IMR-90 (cell line): ENCODE measurements at regions not wholly inside any gene's neighbourhood (a gene's known extent, or its start where the extent isn't known, plus 50 kb on each side); places are given as distances from the start of the nearest gene placed in this dataset.

Experiments
- ATAC-seq: fragments of 200-7000 bp; cut with Tn5 transposase; 2 replicates; pipeline ENCODE4 v1.9.1; 2020; ENCODE audit warnings: low read depth, mild to moderate bottlenecking, moderate library complexity
- BruUV-seq: library from RNA; stranded (reverse); fragments of 400-500 nt; replicated peaks from 2 replicates; lab custom pipeline; 2021; lab: Mats Ljungman, UMichigan
- CTCF ChIA-PET: fragments of 300-600 bp; formaldehyde crosslinking; extraction: SDS; loops from one replicate; lab custom pipeline; 2021; ENCODE audit warnings: antibody characterized with exemption; lab: Yijun Ruan, JAX
- POLR2A ChIA-PET: fragments of 300-600 bp; sonication (Branson Sonifier 250); formaldehyde crosslinking; loops from one replicate; lab custom pipeline; 2022; ENCODE audit warnings: antibody characterized with exemption; ENCODE audit not compliant: unreplicated experiment; lab: Charles Lee
- DNase-seq: peaks from one replicate; pipeline ENCODE4 v3.0.0; 2013
- H2AFZ ChIP-seq: replicated peaks from 2 replicates; pipeline ENCODE3; 2013; ENCODE audit warnings: low read length, mild to moderate bottlenecking; ENCODE audit not compliant: poor library complexity
- H2AK5ac ChIP-seq: 2 replicates; pipeline ENCODE4 v1.6.1; 2013; ENCODE audit warnings: low read depth, low read length, inconsistent platforms
- H2AK9ac ChIP-seq: replicated peaks from 2 replicates; pipeline ENCODE3; 2013; ENCODE audit warnings: mild to moderate bottlenecking, low read depth, low read length, moderate library complexity; ENCODE audit not compliant: poor library complexity
- H2BK120ac ChIP-seq: 2 replicates; pipeline ENCODE4 v1.6.1; 2013; ENCODE audit warnings: low read depth, low read length, inconsistent platforms
- H2BK15ac ChIP-seq: 3 replicates; pipeline ENCODE4 v1.6.1; 2013; ENCODE audit warnings: low read depth, low read length, inconsistent platforms
- H2BK20ac ChIP-seq: 2 replicates; pipeline ENCODE4 v1.6.1; 2013; ENCODE audit warnings: low read depth, mild to moderate bottlenecking, inconsistent platforms, low read length, moderate library complexity
- H2BK5ac ChIP-seq: 2 replicates; pipeline ENCODE4 v1.6.1; 2013; ENCODE audit warnings: mild to moderate bottlenecking, low read depth, low read length, inconsistent platforms; ENCODE audit not compliant: poor library complexity, severe bottlenecking
- H3K14ac ChIP-seq: replicated peaks from 2 replicates; pipeline ENCODE4 v1.6.1; 2013; ENCODE audit warnings: low read depth, low read length, inconsistent platforms
- H3K18ac ChIP-seq: 2 replicates; pipeline ENCODE4 v1.6.1; 2013; ENCODE audit warnings: low read depth, low read length, control low read depth
- H3K23ac ChIP-seq: 2 replicates; pipeline ENCODE4 v1.6.1; 2013; ENCODE audit warnings: low read depth, low read length, inconsistent platforms
- H3K27ac ChIP-seq: 2 replicates; pipeline ENCODE4 v1.5.1; 2013; ENCODE audit warnings: mild to moderate bottlenecking, control low read depth, low read length; ENCODE audit not compliant: insufficient read depth
- H3K27me3 ChIP-seq: 2 replicates; pipeline ENCODE4 v1.6.1; 2013; ENCODE audit warnings: low read length; ENCODE audit not compliant: control insufficient read depth, insufficient read depth
- H3K36me3 ChIP-seq: 2 replicates; pipeline ENCODE4 v1.6.1; 2013; ENCODE audit warnings: low read length, mixed read lengths; ENCODE audit not compliant: control insufficient read depth, insufficient read depth
- H3K4ac ChIP-seq: 2 replicates; pipeline ENCODE4 v1.6.1; 2013; ENCODE audit warnings: low read depth, low read length, inconsistent platforms
- H3K4me1 ChIP-seq: 2 replicates; pipeline ENCODE4 v1.6.1; 2013; ENCODE audit warnings: low read length, mixed read lengths; ENCODE audit not compliant: control insufficient read depth, insufficient read depth
- H3K4me2 ChIP-seq: 2 replicates; pipeline ENCODE4 v1.6.1; 2013; ENCODE audit warnings: low read depth, mild to moderate bottlenecking, control low read depth, low read length, moderate library complexity
- H3K4me3 ChIP-seq: 2 replicates; pipeline ENCODE4 v1.5.1; 2013; ENCODE audit warnings: low read depth, mild to moderate bottlenecking, control low read depth, low read length, moderate library complexity; ENCODE audit not compliant: insufficient read depth
- H3K56ac ChIP-seq: 2 replicates; pipeline ENCODE4 v1.6.1; 2013; ENCODE audit warnings: low read length, inconsistent platforms; ENCODE audit not compliant: insufficient read depth; ENCODE audit errors: extremely low read depth
- H3K79me1 ChIP-seq, 2 experiments: 2 replicates each; pipeline ENCODE4 v1.6.1; 2013; ENCODE audit warnings: low read length in 2 of 2, inconsistent platforms in 1 of 2, low read depth in 1 of 2
- H3K9ac ChIP-seq: 2 replicates; pipeline ENCODE4 v1.6.1; 2013; ENCODE audit warnings: low read depth, low read length, control low read depth
- H3K9me1 ChIP-seq: 2 replicates; pipeline ENCODE4 v1.6.1; 2013; ENCODE audit warnings: low read length, inconsistent platforms; ENCODE audit not compliant: insufficient read depth
- H3K9me3 ChIP-seq: 2 replicates; pipeline ENCODE4 v1.6.1; 2013; ENCODE audit warnings: low read length; ENCODE audit not compliant: control insufficient read depth, insufficient read depth
- H4K20me1 ChIP-seq: 2 replicates; pipeline ENCODE4 v1.6.1; 2013; ENCODE audit warnings: low read length, inconsistent platforms; ENCODE audit not compliant: insufficient read depth
- H4K5ac ChIP-seq: 2 replicates; pipeline ENCODE4 v1.6.1; 2013; ENCODE audit warnings: mild to moderate bottlenecking, low read depth, low read length, control low read depth
- H4K8ac ChIP-seq, 2 experiments: 2 replicates each; pipeline ENCODE4 v1.6.1; 2013; ENCODE audit warnings: low read depth in 2 of 2, low read length in 2 of 2, control low read depth in 1 of 2, inconsistent platforms in 1 of 2
- H4K91ac ChIP-seq: 2 replicates; pipeline ENCODE4 v1.6.1; 2013; ENCODE audit warnings: low read depth, low read length, inconsistent platforms; ENCODE audit not compliant: insufficient read depth
- BHLHE40 ChIP-seq: fragments of 150-350 bp; IDR thresholded peaks from 2 replicates; pipeline ENCODE4 v1.6.1; 2016; ENCODE audit warnings: mild to moderate bottlenecking, low read depth, low read length
- CEBPB ChIP-seq: IDR thresholded peaks from 2 replicates; pipeline ENCODE4 v1.6.1; 2012; ENCODE audit warnings: low read depth, low read length, improper control_type of control experiment
- CHD1 ChIP-seq: IDR thresholded peaks from 2 replicates; pipeline ENCODE4 v1.6.1; 2012; ENCODE audit warnings: low read depth, low read length, improper control_type of control experiment
- CTCF ChIP-seq: conservative IDR thresholded peaks from 2 replicates; pipeline ENCODE4 v1.5.1; 2012; ENCODE audit warnings: mild to moderate bottlenecking, low read depth, low read length, improper control_type of control experiment
- ELK1 ChIP-seq: fragments of 150-350 bp; IDR thresholded peaks from 2 replicates; pipeline ENCODE4 v1.6.1; 2016; ENCODE audit warnings: low read depth, mild to moderate bottlenecking, low read length, moderate library complexity, borderline replicate concordance
- FOS ChIP-seq: fragments of 150-350 bp; IDR thresholded peaks from 2 replicates; pipeline ENCODE4 v1.6.1; 2016; ENCODE audit warnings: low read depth, low read length
- MAFK ChIP-seq: IDR thresholded peaks from 2 replicates; pipeline ENCODE4 v1.6.1; 2012; ENCODE audit warnings: low read depth, low read length, improper control_type of control experiment
- MAZ ChIP-seq: IDR thresholded peaks from 2 replicates; pipeline ENCODE4 v1.6.1; 2012; ENCODE audit warnings: low read depth, mild to moderate bottlenecking, low read length, improper control_type of control experiment, moderate library complexity, borderline replicate concordance
- MXI1 ChIP-seq: IDR thresholded peaks from 2 replicates; pipeline ENCODE4 v1.6.1; 2012; ENCODE audit warnings: low read depth, mild to moderate bottlenecking, low read length, moderate library complexity, borderline replicate concordance
- NFE2L2 ChIP-seq: fragments of 150-350 bp; IDR thresholded peaks from 2 replicates; pipeline ENCODE4 v1.6.1; 2016; ENCODE audit warnings: low read depth, mild to moderate bottlenecking, low read length
- POLR2A ChIP-seq: IDR thresholded peaks from 2 replicates; pipeline ENCODE4 v1.6.1; 2012; ENCODE audit warnings: mild to moderate bottlenecking, low read depth, low read length
- RAD21 ChIP-seq: IDR thresholded peaks from 2 replicates; pipeline ENCODE4 v1.6.1; 2012; ENCODE audit warnings: low read length, improper control_type of control experiment
- RCOR1 ChIP-seq: IDR thresholded peaks from 2 replicates; pipeline ENCODE4 v1.6.1; 2012; ENCODE audit warnings: mild to moderate bottlenecking, low read length, improper control_type of control experiment; ENCODE audit not compliant: insufficient replicate concordance
- RFX5 ChIP-seq: IDR thresholded peaks from 2 replicates; pipeline ENCODE4 v1.8.0; 2012; ENCODE audit warnings: low read depth, mild to moderate bottlenecking, low read length, moderate library complexity
- SMC3 ChIP-seq: fragments of 150-350 bp; IDR thresholded peaks from 2 replicates; pipeline ENCODE4 v1.6.1; 2016; ENCODE audit warnings: low read depth, mild to moderate bottlenecking, antibody characterized with exemption, low read length, moderate library complexity
- USF2 ChIP-seq: fragments of 150-350 bp; IDR thresholded peaks from 2 replicates; pipeline ENCODE4 v1.6.1; 2017; ENCODE audit warnings: mild to moderate bottlenecking, antibody characterized with exemption, low read length, low read depth
- WGBS, 2 experiments: methylation state at CpG; one replicate each; pipeline versions ENCODE4 v1.1.5 to v1.1.7; 2013; ENCODE audit warnings: missing lambda C conversion rate in 2 of 2; ENCODE audit not compliant: insufficient read length in 1 of 2; ENCODE audit errors: extremely low coverage in 2 of 2; 5-methylcytosine and 5-hydroxymethylcytosine counted together
- dilution Hi-C: fragments of 300-500 bp; cut with HindIII; formaldehyde crosslinking; loops from one replicate; pipeline ENCODE4 v1.14.3; 2018; ENCODE audit warnings: low sequenced_read_pairs; ENCODE audit not compliant: unreplicated experiment
- in situ Hi-C: fragments of 300-500 bp; cut with MboI; formaldehyde crosslinking; loops from 3 replicates; pipeline ENCODE4 v1.14.3; 2019; ENCODE audit warnings: low sequenced_read_pairs, inconsistent platforms, mixed read lengths
- intact Hi-C: fragments of 100-400 bp; cut with micrococcal nuclease; formaldehyde crosslinking; loops from 2 replicates; pipeline ENCODE4 v1.10.0; 2022

GRCh38 chr13:111424134-111424533 lies 103.7 kb downstream of the TEX29 start:
- Histone ChIP-seq H2BK5ac (no peak overlapping the region), H4K5ac (no peak overlapping the region), H3K79me1 (no peaks in the 10 kb centered on the region), H2BK120ac (no peak overlapping the region), H3K4me2 (no peak overlapping the region), H2BK20ac (no peak overlapping the region), H4K91ac (no peak overlapping the region), H3K18ac (no peak overlapping the region), H3K9me3 (peaks cover 1% of the 10 kb centered on the region; the same call in 1 of the 2 replicates), H3K23ac (no peak overlapping the region), H2BK15ac (no peak overlapping the region), H3K56ac (no peak overlapping the region), H2AK5ac (no peak overlapping the region), H3K27me3 (peaks cover 2% of the 10 kb centered on the region), H3K36me3 (no peaks in the 10 kb centered on the region), H3K14ac (no peak overlapping the region), H2AFZ (no peak overlapping the region), H3K9ac (no peak overlapping the region), H3K4me1 (no peaks in the 10 kb centered on the region), H4K8ac (no peak overlapping the region), H3K4me3 (no peak overlapping the region), H2AK9ac (no peak overlapping the region), H3K27ac (no peak overlapping the region), H3K9me1 (no peaks in the 10 kb centered on the region), H3K4ac (no peak overlapping the region), H4K20me1 (no peaks in the 10 kb centered on the region)
- BruUV-seq: no TSS peak
- DNase-seq (no peak), ATAC-seq (no peak)
- TF ChIP-seq CEBPB (no peak), CTCF (no peak), BHLHE40 (no peak), RFX5 (no peak), ELK1 (no peak), RAD21 (no peak), POLR2A (no peak), CHD1 (no peak), USF2 (no peak), RCOR1 (no peak), MXI1 (no peak), MAFK (no peak), FOS (no peak), SMC3 (no peak), NFE2L2 (no peak), MAZ (no peak)
- POLR2A ChIA-PET: no interaction called here
- intact Hi-C loops (no loop called here), in situ Hi-C loops (no loop called here), dilution Hi-C loops (no loop called here)
- CTCF ChIA-PET: no interaction called here
- 83% methylated on average over 7 of the region's 21 CpGs; no CpG with 5 or more reads in 1 of the 2 experiments for WGBS, 2 experiments
